A549 (cell line): ENCODE measurements at regions not wholly inside any gene's neighbourhood (a gene's known extent, or its start where the extent isn't known, plus 50 kb on each side); places are given as distances from the start of the nearest gene placed in this dataset.

Experiments
- ATAC-seq, 2 experiments: fragments of 200-7000 bp in 1 of 2; fragments of >200 bp in 1 of 2; cut with Nextera tagmentation in 1 of 2; cut with Tn5 transposase in 1 of 2; 3 replicates each; pipeline versions ENCODE4 v1.8.0 to v1.9.1; 2018 to 2020; ENCODE audit warnings: mild to moderate bottlenecking in 1 of 2, moderate library complexity in 1 of 2
- CTCF ChIA-PET: fragments of 300-600 bp; sonication (Branson Sonifier 250); formaldehyde crosslinking; extraction: SDS; loops from one replicate; lab custom pipeline; 2021; ENCODE audit warnings: antibody characterized with exemption, inconsistent platforms; lab: Yijun Ruan, JAX
- POLR2A ChIA-PET: fragments of 350-600 bp; formaldehyde crosslinking; extraction: SDS; loops from one replicate; lab custom pipeline; 2021; ENCODE audit warnings: antibody characterized with exemption, inconsistent platforms; lab: Yijun Ruan, JAX
- DNase-seq, 2 experiments: peaks; one replicate each; pipeline versions ENCODE4 v3.0.0 to v3.0.0-alpha.2; 2011 to 2016; ENCODE audit warnings: low read depth in 1 of 2, low spot score in 1 of 2
- FAIRE-seq: peaks from 2 replicates; lab custom pipeline; 2011; peaks lifted over from hg19 to GRCh38; lab: Jason Lieb, UNC
- H3K27ac ChIP-seq, 2 experiments: fragments of >200 bp; sonication (Bioruptor Twin); formaldehyde crosslinking; 3 replicates each; pipeline ENCODE4 v1.5.1; 2016 to 2017
- H3K4me1 ChIP-seq: fragments of >200 bp; sonication (Bioruptor Twin); formaldehyde crosslinking; 3 replicates; pipeline ENCODE4 v1.6.1; 2016
- H3K4me2 ChIP-seq: fragments of >200 bp; sonication (Bioruptor Twin); formaldehyde crosslinking; 3 replicates; pipeline ENCODE4 v1.6.1; 2016
- H3K4me3 ChIP-seq: fragments of >200 bp; sonication (Bioruptor Twin); formaldehyde crosslinking; 3 replicates; pipeline ENCODE4 v1.5.1; 2016
- H3K9me3 ChIP-seq: fragments of >200 bp; sonication (Bioruptor Twin); formaldehyde crosslinking; 3 replicates; pipeline ENCODE4 v1.6.1; 2016
- CEBPB ChIP-seq, 2 experiments: fragments of >200 bp in 1 of 2; sonication (Bioruptor Twin) in 1 of 2; formaldehyde crosslinking in 1 of 2; IDR thresholded peaks; 2 replicates each; pipeline ENCODE4 v1.6.1; 2012 to 2016
- CTCF ChIP-seq: fragments of >200 bp; sonication (Bioruptor Twin); formaldehyde crosslinking; IDR thresholded peaks from 3 replicates; pipeline ENCODE4 v1.5.1; 2016
- E2F6 ChIP-seq: IDR thresholded peaks from 2 replicates; pipeline ENCODE4 v1.6.1; 2012; ENCODE audit warnings: low read depth, borderline replicate concordance
- EHF ChIP-seq: fragments of 250-450 bp; sonication (Bioruptor Pico); IDR thresholded peaks from 2 replicates; pipeline ENCODE4 v1.5.0; 2020; ENCODE audit warnings: mild to moderate bottlenecking
- EHMT2 ChIP-seq: fragments of 200-600 bp; sonication (generic); IDR thresholded peaks from 2 replicates; pipeline ENCODE4 v1.6.1; 2016; ENCODE audit warnings: antibody characterized with exemption, low read depth, mild to moderate bottlenecking, moderate library complexity
- ESRRA ChIP-seq: fragments of 150-350 bp; IDR thresholded peaks from 2 replicates; pipeline ENCODE4 v1.6.1; 2014; ENCODE audit warnings: mild to moderate bottlenecking, low read length, borderline replicate concordance
- FOSL2 ChIP-seq, 2 experiments: fragments of 450-650 bp in 1 of 2; fragments of >200 bp in 1 of 2; sonication (Bioruptor Twin) in 1 of 2; formaldehyde crosslinking; IDR thresholded peaks; 2 replicates each; pipeline versions ENCODE4 v1.5.0 to v1.6.1; 2016 to 2020; ENCODE audit warnings: mild to moderate bottlenecking in 1 of 2, moderate library complexity in 1 of 2
- HDAC2 ChIP-seq: fragments of 200-600 bp; sonication (generic); IDR thresholded peaks from 2 replicates; pipeline ENCODE4 v1.6.1; 2016
- HOXB5 ChIP-seq: fragments of 250-450 bp; sonication (Bioruptor Pico); IDR thresholded peaks from 2 replicates; pipeline ENCODE4 v1.5.0; 2020; ENCODE audit warnings: mild to moderate bottlenecking, moderate library complexity
- JUN ChIP-seq, 2 experiments: fragments of >200 bp; sonication (Bioruptor Twin); formaldehyde crosslinking; IDR thresholded peaks; 2 replicates in 1 of 2; 3 replicates in 1 of 2; pipeline ENCODE4 v1.6.1; 2016 to 2017
- NR3C1 ChIP-seq: fragments of >200 bp; sonication (Bioruptor Twin); formaldehyde crosslinking; IDR thresholded peaks from 3 replicates; pipeline ENCODE4 v1.6.1; 2017
- POLR2AphosphoS2 ChIP-seq: conservative IDR thresholded peaks from 2 replicates; pipeline ENCODE4 v1.6.1; 2012; ENCODE audit warnings: low read length, improper control_type of control experiment, inconsistent platforms
- RAD21 ChIP-seq, 2 experiments: fragments of >200 bp in 1 of 2; sonication (Bioruptor Twin) in 1 of 2; formaldehyde crosslinking in 1 of 2; IDR thresholded peaks in 1 of 2; conservative IDR thresholded peaks in 1 of 2; 2 replicates in 1 of 2; 3 replicates in 1 of 2; pipeline ENCODE4 v1.6.1; 2012 to 2018; ENCODE audit warnings: inconsistent platforms in 1 of 2
- RARB ChIP-seq: fragments of 250-450 bp; sonication (Bioruptor Pico); IDR thresholded peaks from 2 replicates; pipeline ENCODE4 v1.8.0; 2021; ENCODE audit warnings: mild to moderate bottlenecking, moderate library complexity
- REST ChIP-seq: fragments of 200-600 bp; sonication (generic); IDR thresholded peaks from 2 replicates; pipeline ENCODE4 v1.6.1; 2016; ENCODE audit warnings: antibody characterized with exemption, mild to moderate bottlenecking, moderate library complexity
- TFCP2L1 ChIP-seq: fragments of 250-450 bp; sonication (Bioruptor Pico); IDR thresholded peaks from 2 replicates; pipeline ENCODE4 v1.5.0; 2021; ENCODE audit warnings: mild to moderate bottlenecking
- ZC3H11A ChIP-seq: fragments of 450-650 bp; IDR thresholded peaks from 2 replicates; pipeline ENCODE4 v1.6.1; 2014; ENCODE audit warnings: antibody characterized with exemption, mild to moderate bottlenecking
- ZFP36 ChIP-seq: fragments of 450-650 bp; IDR thresholded peaks from 2 replicates; pipeline ENCODE4 v1.6.1; 2014; ENCODE audit warnings: borderline replicate concordance; ENCODE audit not compliant: partially characterized antibody
- ZNF302 ChIP-seq: fragments of 250-450 bp; sonication (Bioruptor Pico); IDR thresholded peaks from 2 replicates; pipeline ENCODE4 v1.9.0; 2021; ENCODE audit warnings: inconsistent platforms, mild to moderate bottlenecking, moderate library complexity
- ZSCAN20 ChIP-seq: fragments of 250-450 bp; sonication (Bioruptor Pico); IDR thresholded peaks from 2 replicates; pipeline ENCODE4 v1.8.0; 2022; ENCODE audit warnings: mild to moderate bottlenecking, moderate library complexity
- WGBS: methylation state at CpG from one replicate; pipeline ENCODE4 v1.1.6; 2017; ENCODE audit errors: missing lambda C conversion rate; 5-methylcytosine and 5-hydroxymethylcytosine counted together

GRCh38 chr1:59128784-59129227 is 168.1 kb upstream of the FGGY start:
- POLR2A ChIA-PET = no interaction called here
- no peak overlapping the region for H3K4me2 ChIP-seq

GRCh38 chr1:59132295-59132694 is 164.6 kb upstream of the FGGY start:
- DNase-seq (no peak), FAIRE-seq (no peak), ATAC-seq (no peak)
- ChIA-PET POLR2A (no interaction called here), CTCF (interaction anchor here (1.5 kb wide), 1 partner anchor 8 kb away, joined by 4 read pairs; no protein-coding TSS in a partner anchor)
- no peak overlapping the region for H3K27ac ChIP-seq
- 86% methylated on average over 5 of the region's 5 CpGs for WGBS
- TF ChIP-seq ZC3H11A = no peak
- TF ChIP-seq CEBPB (IDR thresholded peaks at IDR 0.05) = no peak
- H3K4me2 ChIP-seq = no peak overlapping the region
- H3K4me1 ChIP-seq = peaks cover 22% of the 10 kb centered on the region
- H3K9me3 ChIP-seq = no peaks in the 10 kb centered on the region
- no peak overlapping the region for H3K4me3 ChIP-seq

More at GRCh38 chr1:59128784-59129227, 168.1 kb upstream of the FGGY start:
- 76% methylated on average over 4 of the region's 4 CpGs for WGBS
- FAIRE-seq = no peak
- Histone ChIP-seq H3K27ac (peak overlapping the region; percentile 8 to 46; a peak in 2 of 6 replicates), H3K4me1 (peaks cover 11% of the 10 kb centered on the region), H3K4me3 (no peak overlapping the region), H3K9me3 (no peaks in the 10 kb centered on the region)
- DNase-seq = no peak
- no peak; a peak in 1 of 6 replicates for ATAC-seq
- CTCF ChIA-PET = no interaction called here
- TF ChIP-seq HDAC2 (no peak), HOXB5 (CRISPR knock-in tag) (no peak), ZSCAN20 (CRISPR knock-in tag) (no peak), TFCP2L1 (CRISPR knock-in tag) (no peak), POLR2AphosphoS2 (no peak), JUN (IDR thresholded peaks at IDR 0.05) (no peak), EHMT2 (no peak), RAD21 (conservative IDR thresholded peaks at IDR 0.05 in 1 of 2, IDR thresholded peaks at IDR 0.05 in 1 of 2) (no peak), NR3C1 (no peak), FOSL2 (IDR thresholded peaks at IDR 0.05) (no peak), FOSL2 (CRISPR knock-in tag; IDR thresholded peaks at IDR 0.05) (no peak), REST (no peak), EHF (CRISPR knock-in tag) (no peak)

- 80% methylated on average over 1 of the region's 1 CpG for WGBS
- POLR2A ChIA-PET = interaction anchor here (1.5 kb wide), 1 partner anchor 350 kb away, joined by 4 read pairs; the partner anchor contains the start of gene JUN
- no peak for FAIRE-seq
These were observed 162.9 kb upstream of the FGGY start for GRCh38 chr1:59133997-59134396.

More at GRCh38 chr1:59133997-59134396, 162.9 kb upstream of the FGGY start:
- no peaks in the 10 kb centered on the region for H3K9me3 ChIP-seq
- H3K27ac ChIP-seq = no peak overlapping the region
- no peak overlapping the region for H3K4me3 ChIP-seq
- H3K4me2 ChIP-seq = no peak overlapping the region
- TF ChIP-seq ESRRA (no peak), E2F6 (no peak), ZNF302 (CRISPR knock-in tag) (no peak), FOSL2 (IDR thresholded peaks at IDR 0.05) (no peak), FOSL2 (CRISPR knock-in tag; IDR thresholded peaks at IDR 0.05) (no peak), ZFP36 (no peak), JUN (IDR thresholded peaks at IDR 0.05) (no peak), CTCF (no peak), CEBPB (IDR thresholded peaks at IDR 0.05) (no peak), RAD21 (conservative IDR thresholded peaks at IDR 0.05 in 1 of 2, IDR thresholded peaks at IDR 0.05 in 1 of 2) (no peak), RARB (CRISPR knock-in tag) (no peak), REST (no peak)
- TF ChIP-seq, all 56 proteins: peak for 0
- peaks cover 18% of the 10 kb centered on the region for H3K4me1 ChIP-seq
- no peak for DNase-seq
- CTCF ChIA-PET = interaction anchor here (0.8 to 1.5 kb wide), 4 partner anchors 10 to 625 kb away, joined by 3 to 4 read pairs (median 3); no protein-coding TSS in a partner anchor
- no peak for ATAC-seq
